NCI-H1092 treated with DMSO at 0.1 percent for 48 hours (cell line): ENCODE measurements at regions not wholly inside any gene's neighbourhood (a gene's known extent, or its start where the extent isn't known, plus 50 kb on each side); places are given as distances from the start of the nearest gene placed in this dataset.

Experiments
- DNase-seq: peaks from one replicate; lab custom pipeline; 2025; lab: John Stamatoyannopoulos, UW

DNA sequence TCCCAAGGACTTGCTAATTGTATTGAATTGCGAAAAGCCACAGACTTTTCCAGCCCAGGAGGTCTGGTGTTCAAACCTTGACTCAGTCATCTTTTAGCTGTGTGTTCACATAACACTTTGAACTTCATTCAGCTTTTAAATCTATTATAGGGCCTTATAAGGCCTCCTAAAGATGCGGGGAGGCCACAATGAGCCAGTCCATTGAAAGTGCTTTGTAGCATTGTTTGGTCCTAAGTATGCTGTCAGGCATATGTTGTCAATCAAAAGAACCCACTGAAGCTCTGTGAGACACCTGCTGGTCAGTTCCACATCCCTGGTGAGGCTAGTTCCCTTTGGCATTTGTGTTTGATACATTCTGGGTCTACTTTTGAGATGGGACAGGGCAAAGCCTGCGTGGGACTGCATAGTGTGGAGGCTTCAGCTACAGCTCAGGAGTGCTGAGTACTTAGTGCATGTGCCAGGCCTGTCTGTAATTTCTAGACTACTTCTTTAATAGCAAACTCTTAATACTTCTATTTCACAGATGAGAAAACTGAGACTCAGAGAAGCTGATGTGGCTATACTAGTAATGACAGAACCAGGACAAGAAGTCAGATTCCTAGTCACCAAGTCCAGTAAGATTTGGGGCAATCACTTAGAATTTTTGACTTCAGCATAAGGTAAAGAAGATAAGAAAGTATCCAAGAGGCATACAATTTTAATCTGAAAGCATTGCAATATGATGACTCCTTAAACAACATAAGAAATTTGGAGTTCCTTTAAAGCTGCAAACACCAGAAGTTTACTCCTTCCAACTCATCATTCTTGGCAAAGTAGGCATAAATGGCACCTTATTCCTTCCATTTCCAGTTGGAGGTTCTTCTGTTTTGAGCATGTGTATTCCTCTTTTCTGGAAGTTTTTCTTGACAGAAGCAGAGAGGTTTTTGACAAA lies 213.0 kb downstream of the PDCD6IP start:
- no peak for DNase-seq

DNA sequence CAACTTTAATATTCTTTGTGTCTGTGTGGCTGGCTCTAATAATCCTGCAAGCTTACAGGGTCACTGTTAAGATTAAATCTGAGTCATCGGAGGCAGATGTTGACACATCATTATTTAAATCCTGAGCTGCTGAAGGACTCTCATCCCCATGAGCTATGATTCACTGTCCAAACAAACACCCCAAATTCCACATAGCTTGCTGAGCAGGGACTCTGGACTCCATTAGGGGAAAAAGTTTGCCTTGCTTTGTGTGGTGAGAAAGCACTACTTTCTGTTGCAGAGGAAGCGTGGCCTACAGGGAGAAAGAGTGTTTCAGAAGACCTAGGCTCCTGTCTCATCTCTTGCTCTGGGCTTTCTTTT lies 213.7 kb downstream of the PDCD6IP start:
- no peak for DNase-seq

DNA sequence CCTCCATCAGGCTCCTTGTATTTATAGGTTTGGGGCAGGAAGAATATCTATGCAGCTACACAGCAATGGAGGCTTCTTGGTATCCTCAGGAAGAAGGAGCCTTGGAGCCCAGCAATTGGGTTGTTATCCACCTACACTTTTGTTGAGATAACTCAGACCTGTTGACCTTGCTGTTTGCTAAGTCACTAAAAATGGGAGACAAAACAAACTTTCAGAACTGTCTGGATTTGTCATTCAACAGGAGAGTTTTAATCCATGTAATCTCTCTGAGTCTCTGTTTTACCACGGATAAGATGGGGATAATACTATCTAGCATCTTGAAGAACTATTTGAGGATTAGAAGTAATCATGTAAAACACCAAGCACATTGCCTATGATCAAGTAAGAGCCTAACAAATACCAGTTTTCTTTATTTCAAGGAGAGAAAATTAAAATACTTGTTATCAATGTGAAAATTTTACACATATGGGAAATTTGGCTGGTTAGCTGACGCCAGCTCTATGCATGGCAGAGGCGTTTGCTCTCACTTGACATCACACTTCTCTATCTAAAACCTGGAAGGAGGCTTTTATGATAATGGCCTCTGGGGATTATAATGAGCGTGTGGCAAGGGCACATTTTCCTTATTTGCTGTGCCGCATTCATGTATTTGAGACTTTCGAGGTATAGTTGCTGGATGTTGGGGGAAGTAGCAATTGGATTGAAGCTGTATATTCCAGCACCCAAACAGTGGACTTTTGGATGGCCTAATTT lies 215.6 kb downstream of the PDCD6IP start:
- DNase-seq: no peak

DNA sequence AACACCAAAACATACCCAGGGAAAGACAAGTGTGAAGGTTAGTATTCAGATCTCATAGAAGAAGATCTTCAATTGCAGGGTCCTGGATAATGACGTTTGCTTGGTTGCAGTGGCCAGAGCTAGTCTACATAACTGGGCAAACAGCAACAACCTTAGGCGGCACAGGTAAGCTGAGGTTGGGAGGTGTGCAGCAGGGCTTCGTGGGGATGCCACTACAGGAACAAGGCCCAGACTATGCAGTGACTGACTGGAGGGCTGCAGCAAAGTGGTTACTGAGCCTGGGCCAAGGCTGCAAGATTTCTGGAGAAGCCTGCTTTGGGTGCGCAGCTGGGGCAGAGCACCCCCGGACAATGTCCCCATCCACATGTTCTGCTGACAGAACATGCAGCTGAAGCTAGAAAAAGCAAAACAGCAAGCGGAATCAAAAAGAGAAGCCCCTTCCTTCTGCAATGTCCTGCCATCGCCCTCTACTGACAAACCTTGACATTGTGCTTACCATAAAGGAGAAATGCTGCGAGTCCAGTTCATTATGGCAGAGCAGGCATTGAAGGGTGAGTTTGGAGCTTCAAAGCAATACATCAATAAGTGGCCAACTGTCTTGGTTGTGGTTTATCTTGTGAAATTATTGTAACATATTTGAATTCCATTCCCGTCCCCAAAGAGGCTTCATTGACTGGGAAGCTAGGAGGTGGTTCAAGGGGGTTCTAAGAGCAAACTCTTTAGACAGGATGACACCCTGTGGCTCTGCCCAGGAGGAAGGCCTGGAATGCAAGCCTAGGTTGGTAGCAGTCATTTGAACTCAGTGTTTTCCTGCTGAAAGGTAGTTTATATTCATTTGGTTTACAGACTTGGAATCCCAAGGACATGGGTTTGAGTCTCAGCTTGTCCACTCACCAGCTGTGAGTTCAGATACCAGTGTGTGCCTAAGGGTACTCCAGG lies 217.0 kb downstream of the PDCD6IP start:
- DNase-seq: no peak

DNA sequence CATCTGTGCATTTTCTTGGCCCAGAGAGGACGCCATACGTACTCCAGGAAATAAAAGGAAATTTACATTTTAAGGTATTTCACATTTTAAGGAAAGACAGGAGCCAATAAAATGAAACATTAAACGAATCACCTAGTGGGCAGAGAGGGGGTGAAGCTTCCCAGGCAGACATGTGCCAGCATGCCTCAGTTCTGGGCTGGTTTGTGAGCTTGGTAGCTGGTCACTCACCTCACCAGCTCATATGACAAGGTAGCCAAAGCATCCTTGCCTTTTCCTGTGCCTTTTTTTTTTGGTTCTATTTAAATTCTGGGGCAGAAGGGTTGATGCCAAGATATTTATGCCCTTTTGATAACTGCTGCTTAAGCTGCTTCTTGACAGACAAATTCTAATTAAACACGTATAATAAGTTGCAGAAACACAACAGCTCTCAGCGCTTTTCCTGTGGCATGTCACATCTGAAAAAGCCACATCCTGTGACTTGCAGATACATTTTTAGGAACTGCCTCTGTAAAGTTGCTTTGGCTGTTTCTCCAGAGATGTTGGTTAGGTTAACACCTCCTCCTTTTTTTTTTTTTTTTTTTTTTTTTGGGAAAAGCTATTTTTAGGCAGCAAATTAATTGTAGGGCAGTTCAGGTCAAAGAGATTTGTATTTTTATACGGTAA lies 218.6 kb downstream of the PDCD6IP start:
- no peak for DNase-seq

DNA sequence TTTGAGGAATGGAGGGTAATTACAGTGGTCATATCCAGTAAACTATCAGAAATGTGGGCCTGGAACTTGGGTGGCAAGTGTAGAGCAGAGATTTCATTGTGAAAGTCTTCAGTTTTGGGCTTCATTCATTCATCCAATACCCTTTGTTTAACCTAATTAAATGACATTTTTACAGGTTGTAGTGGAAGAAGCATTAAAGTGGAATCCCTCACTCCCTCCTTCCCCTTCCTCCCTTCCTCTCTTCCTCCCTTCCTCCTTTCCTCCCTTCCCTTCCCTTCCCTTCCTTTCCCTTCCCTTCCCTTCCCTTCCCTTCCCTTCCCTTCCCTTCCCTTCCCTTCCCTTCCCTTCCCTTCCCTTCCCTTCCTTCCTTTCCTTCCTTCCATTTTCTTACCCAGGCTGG lies 219.3 kb downstream of the PDCD6IP start:
- no peak for DNase-seq

DNA sequence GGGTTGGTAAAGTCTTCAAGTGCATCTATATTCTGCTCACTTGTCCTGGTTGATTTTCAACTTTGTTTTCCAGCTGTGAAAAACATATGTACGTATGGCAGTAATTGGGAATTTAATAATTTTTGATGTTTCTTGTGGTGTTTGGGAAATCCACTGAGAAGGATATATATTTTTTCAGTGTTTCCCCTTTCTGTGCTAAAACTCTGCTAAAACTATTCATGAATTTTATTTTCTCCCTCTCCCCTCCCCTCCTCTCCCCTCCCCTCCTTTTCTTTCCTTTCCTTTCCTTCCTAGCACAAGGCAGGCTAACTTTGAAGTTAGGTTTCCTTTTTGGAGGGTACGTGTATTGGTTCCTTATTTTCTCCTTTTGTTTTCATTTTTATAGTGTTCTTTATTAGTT lies 220.7 kb downstream of the PDCD6IP start:
- DNase-seq: no peak

DNA sequence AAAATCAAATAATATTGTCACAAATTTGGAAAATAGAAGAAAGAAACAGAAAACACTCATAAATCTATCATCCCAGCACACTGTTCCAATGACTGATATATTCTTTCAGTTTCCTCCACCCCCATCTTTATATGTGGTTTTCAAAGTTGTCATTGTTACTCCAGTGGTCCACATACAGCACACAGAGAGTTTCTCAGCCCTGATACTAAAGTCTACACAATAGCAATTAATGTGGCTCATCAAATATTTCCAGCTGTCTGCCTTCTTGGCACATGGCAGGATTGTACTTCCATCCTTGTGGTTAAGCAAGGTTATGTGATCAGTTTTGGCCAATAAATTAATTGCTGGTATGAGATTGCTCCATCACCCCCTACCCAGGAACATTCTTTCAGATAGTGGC lies 221.7 kb downstream of the PDCD6IP start:
- no peak for DNase-seq

DNA sequence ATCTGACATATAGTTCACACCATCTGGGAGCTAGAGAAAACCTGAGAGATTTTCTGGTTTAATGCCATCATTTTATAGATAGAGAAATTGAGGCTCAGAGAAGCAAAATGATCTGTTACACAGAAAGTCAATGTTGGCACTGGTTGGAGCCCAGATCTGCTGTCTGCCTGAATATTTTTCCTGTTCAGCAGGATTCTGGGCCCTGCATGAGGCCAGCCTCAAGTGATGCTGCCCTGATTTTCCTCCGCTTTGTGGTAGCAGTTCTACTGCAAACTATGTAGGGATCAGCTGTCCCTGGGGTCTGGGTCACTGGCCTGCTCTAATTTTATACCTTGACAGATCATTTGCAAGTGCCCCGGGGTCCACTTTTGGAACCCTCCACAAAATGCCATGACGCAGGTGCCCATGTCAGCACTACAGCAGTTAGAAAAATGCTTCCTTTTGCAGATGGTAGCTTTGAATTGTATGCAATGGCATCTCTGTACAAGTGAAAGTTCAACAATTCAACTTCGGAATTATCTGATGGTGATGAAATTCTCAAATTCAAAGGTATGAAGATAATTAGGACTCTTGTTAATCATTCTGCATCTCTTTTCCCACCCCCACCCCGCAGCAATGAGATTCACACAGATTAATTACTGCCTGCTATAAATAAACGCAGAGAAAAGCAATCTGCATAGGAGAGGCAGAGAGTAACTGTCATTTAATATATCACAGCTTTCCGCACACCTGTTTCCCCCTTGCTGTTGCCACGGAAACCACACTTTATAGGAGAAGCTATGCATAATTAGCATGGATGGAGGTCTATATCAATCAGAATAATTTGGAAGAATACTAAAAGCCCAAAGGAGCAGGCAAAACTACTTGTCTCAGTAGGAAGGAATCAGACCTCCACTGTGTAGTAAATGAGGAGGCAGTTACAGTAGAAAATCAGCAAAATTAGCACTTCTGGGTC lies 222.6 kb downstream of the PDCD6IP start:
- DNase-seq: no peak

DNA sequence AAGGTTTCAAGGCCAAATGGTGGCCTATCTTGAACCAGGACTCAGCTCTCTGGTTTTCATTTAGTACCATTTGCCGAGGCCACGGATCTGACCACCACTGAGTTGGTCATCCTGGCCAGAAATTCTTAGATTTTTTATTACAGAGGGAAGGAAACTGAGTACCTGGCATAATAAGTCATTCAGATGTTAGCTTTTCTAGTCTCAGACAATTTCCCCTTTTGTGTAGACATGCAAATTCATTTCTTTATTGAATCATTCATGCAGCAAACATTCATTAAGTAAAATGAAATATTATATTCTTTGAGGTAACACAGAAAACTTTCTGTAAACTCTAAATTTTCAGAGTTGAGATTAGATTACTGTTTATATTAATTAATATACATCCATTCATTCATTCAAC lies 223.7 kb downstream of the PDCD6IP start:
- no peak for DNase-seq

DNA sequence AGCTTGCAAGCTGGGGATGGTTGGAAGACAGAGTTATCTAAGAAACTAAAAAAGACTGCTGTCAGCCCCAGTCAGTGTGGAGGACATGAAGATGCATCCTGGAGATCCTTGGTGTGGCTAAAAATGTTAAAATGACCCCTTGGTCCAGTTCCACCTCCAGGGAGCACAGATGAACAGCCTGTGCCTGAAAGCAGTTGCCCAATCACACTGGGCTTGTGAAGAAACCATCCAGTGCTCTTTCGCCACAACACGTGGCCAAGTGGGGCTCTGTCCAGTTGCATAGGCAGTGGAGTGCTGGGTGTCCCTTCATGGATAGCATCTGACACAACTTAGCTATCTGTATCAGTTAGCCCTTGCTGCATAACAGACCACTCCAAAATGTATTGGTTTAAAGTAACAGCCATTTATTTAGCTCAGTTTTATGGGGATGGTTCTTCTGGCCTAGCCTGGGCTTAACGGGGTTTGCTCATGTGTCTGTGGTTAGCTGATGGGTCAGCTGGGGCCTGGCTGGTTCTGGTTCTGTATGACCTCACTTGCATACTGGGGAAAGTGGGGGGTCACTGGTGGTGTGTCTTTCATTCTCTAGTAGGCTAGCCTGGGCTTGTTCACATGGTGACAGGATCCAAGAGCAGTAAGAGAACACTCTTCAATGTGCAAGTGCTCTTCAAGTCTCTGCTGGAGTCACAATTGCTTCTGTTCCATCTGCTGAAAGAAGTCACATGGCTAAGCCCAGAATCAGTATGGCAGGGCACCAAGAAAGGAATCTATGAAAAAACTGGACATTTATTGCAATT lies 226.2 kb downstream of the PDCD6IP start:
- no peak for DNase-seq

DNA sequence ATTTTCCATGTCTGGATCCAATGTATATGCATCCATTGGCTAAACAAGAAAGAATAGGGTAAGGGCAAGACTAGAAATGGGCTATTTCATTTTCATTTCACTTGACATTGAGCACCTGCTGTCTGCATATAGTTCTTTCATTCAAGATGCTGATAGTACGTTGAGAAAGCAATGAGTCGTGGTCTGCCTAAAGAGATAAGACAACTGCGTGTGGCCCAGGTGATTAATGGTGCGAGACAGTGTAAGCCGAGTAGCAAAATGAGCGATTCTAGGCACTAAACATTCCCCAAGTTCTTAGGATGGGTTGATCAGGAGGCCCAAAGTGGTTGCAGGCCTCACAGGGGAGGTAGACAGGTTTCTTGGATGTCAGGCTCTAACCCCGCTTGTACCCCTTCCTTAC lies 235.4 kb downstream of the PDCD6IP start:
- no peak for DNase-seq

DNA sequence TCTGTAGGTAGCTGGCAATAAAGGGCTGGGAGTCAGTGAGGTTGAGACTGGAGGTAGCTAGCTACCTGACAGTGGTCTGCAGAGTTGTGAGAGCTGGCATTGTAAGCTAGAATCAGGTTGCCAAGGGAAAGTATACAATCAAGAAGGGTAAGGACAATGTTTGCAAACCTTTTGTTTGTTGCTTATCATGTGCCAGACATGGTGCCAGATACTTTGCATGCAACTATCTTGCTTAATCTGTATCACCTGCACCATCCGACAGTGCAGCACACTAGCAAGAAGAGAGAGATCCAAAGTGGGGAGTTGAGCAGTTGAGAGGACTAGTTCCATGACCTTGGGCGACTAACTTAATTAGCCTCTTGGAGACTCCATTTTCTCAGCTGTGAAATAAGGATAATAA lies 236.4 kb downstream of the PDCD6IP start:
- DNase-seq: no peak

DNA sequence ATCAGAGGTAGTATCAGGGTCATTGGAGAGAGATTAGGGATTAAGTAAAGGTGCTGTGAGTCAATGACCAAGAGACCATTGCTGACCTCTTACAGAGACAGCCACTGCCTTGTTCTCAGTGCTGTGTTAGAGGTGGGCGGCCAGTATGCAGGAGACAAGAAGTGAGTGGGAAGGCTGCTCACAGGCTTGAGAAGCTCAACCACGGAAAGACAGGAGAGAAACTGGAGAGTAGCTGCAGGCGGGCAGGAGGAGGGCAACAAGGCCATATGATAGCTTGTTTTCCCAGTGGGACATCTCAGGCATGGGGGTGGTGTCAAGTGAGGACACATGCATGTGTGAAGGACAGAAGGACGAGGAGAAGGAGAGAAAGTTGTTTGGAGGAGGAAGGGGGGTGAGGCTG lies 237.3 kb downstream of the PDCD6IP start:
- no peak for DNase-seq

DNA sequence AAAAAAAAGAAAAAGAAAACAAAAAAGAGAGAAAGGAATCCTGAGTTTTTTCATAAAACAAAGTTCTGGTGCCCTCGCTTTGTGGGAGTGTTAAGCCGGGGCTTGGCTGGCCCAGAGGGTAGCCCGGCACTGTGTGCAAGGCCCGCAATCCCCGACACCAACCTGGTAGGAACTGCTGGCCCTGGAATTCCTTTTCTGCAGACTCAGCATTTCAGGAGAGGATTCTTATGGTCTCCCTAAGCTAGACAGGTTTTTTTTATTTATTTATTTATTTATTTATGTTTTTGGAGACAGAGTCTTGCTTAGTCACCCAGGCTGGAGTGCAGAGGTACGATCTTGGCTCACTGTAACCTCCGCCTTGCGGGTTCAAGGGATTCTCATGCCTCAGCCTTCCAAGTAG lies 238.8 kb downstream of the PDCD6IP start:
- no peak for DNase-seq

DNA sequence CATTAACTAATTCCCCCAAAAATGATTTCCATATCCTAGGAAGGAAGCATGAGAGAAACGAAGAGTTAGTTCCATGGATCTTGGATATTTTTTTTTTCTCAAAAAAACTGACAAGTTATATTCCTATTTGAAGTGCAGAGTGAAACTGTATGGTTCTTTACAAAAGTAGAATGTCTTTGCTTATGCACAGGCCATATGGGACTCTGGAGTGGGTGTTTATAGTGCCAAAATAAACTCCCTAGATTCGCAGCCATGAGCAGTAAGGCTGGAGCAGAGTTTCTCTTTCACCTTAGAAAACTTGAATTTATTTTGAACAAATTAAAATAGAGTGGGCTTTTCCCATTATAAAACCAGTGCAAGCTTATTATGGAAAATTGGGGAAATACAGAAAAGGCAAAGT lies 239.7 kb downstream of the PDCD6IP start:
- DNase-seq: no peak

DNA sequence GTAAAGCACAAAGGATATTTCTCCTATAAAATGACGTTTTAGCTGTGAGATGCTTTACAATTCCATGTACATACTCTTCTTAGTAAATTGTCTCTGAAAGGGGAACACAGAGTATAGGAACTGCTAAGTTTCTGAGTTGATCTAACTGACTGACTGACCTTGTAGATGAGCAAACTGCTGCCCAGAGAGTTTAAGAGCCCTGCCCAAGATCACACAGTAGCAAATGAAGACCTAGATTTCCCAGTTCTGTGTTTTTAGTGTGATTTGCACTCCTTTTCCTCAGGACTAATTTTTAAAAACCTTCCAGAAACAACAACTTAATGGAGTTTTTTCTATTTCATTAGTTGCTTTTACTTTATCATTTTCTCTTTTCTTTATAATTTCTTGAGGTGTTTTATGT lies 247.7 kb downstream of the PDCD6IP start:
- DNase-seq: no peak

DNA sequence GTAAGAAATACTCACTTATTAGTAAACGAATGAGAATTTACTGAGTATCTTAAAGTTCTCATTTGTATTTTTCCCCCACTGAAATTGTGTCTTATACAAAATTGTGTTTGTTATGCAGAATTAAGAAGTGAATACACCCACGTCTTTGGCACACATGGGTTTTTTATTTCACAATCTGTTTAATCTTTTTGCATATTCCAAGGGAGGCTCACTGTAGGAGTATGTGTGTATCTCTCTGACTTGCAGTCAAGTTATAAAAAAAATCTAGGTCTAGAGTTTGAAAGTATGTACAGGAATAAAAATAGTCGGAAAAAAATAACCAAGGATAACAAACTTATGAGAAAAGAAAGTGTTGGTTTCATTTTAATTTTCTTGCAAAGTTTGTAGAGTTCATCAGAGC lies 255.2 kb downstream of the PDCD6IP start:
- no peak for DNase-seq

DNA sequence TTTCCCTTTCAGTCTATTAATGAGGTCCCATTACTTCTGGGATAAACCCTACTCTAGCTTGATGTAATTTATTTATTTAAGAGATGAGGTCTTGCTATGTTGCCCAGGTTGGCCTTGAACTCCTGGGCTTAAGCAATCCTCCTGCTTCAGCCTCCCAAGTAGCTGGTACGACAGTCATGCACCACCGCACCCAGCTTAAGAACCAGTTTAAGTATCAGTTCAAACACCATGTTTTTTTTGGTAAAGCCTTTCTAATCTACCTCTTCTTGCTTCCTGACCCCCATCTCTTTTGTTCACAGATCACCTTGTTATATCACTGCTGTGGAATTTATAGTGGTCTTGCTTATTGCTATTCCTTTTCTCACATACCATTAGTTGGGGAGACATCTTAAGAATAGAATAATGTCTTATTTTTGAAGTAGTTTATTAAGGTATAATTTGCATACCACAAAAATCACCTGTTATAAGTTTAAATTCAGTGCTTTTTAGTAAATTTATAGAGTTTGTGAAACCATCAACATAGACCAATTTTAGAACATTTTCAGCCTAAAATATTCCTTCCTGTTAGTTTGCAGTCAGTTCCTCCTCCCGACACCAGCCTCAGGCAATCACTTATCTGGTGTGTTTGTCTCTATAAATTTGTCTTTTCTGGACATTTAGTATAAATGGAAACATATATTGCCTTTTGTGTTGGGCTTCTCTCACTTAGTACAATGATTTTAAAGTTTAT lies 257.9 kb downstream of the PDCD6IP start:
- DNase-seq: no peak
